RPMI8226 (cell line): ENCODE measurements at regions not wholly inside any gene's neighbourhood (a gene's known extent, or its start where the extent isn't known, plus 50 kb on each side); places are given as distances from the start of the nearest gene placed in this dataset.

ENCODE experiments used
- DNase-seq: peaks from one replicate; pipeline ENCODE4 v3.0.0-alpha.2; 2015

DNA sequence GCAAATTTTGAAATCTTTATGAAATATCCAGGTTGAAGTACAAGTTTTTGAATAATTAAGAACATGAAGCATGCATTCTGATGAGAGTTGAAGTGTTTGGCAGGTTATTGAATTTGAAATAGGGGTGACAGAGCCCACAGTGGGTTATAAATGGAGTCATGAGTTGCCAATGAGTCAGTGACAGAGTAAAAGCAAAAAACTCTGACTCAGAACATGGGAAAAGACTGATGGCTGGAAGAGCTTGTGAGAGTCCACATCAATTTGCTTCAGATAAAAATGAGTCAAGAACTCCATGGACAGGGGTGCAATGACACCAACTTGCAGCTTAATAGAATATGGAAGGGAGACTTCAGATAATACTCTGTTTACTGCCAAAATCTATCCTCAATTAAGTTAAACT lies 105.3 kb downstream of the SLC6A15 start:
- no peak for DNase-seq

DNA sequence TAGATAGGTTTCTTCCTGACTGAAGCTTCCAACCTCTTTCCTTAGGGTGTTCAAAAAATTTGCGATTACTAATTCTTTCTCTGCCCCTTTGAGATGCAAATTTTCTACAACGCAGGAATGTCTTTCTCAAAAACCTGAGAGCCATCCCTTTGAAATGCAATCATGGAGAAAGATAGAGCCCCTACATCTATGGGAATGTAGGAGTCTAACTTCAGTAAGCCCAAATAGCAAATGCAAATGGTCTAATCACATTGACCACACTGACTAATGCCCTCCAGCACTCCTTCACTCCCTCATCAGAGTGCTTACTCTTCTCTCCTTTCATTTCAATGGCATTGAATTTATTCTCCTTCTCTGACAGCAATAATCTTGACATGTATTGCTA lies 107.1 kb downstream of the SLC6A15 start:
- no peak for DNase-seq

GRCh38 chr12:84804691-84805473 lies 107.7 kb downstream of the SLC6A15 start:
- no peak for DNase-seq

- no peak for DNase-seq
Observed at GRCh38 chr12:84803661-84804060, 108.9 kb downstream of the SLC6A15 start.

GRCh38 chr12:84802161-84802560 lies 110.4 kb downstream of the SLC6A15 start:
- DNase-seq, result no peak

DNA sequence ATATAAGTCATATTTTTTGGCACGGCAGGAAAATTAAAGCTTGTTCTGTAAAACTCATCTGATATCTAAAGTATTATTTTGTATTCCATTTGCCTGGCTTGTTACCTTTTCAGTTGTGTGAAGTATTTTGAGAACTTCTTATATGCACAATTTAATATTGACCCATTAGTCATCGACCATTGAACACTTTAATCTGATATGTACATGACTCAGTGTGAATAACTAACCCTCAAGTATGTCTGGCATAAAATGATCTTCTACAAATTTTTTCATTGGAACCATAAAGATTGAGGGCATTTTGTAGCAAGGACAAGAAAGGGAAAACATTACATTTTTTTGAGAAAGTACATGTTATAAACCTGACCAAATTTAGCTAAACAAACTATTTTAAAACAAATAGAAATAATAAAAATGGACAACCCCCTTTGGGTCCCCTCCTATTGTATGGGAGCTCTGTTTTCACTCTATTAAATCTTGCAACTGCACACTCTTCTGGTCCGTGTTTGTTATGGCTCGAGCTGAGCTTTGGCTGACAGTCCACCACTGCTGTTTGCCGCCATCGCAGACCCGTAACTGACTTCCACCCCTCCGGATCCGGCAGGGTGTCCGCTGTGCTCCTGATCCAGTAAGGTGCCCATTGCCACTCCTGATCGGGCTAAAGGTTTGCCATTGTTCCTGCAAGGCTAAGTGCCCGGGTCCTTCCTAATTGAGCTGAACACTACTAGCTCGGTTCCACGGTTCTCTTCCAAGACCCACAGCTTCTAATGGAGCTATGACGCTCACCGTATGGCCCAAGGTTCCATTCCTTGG lies 118.8 kb downstream of the SLC6A15 start:
- DNase-seq, result no peak

DNA sequence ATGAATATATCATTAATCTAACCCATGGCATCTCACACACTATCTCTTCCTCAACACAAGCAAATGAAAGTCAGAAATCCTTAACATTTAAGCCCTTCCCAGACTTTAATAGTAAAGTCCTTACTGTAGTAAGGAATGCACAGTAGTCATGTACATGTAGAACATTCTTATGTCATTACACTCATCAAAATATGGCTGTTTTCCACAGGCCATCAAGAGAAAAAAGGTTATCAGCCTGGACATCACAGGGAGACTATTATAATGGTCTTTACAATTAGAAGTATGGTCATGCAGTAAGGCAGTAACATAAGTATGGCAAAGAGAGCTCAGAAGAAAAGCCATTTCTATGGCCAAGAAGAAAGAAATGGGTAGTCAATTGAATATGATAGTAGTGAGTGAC lies 121.2 kb downstream of the SLC6A15 start:
- DNase-seq, result no peak

- no peak for DNase-seq
Observed at GRCh38 chr12:84789184-84789583, 123.4 kb downstream of the SLC6A15 start.

DNA sequence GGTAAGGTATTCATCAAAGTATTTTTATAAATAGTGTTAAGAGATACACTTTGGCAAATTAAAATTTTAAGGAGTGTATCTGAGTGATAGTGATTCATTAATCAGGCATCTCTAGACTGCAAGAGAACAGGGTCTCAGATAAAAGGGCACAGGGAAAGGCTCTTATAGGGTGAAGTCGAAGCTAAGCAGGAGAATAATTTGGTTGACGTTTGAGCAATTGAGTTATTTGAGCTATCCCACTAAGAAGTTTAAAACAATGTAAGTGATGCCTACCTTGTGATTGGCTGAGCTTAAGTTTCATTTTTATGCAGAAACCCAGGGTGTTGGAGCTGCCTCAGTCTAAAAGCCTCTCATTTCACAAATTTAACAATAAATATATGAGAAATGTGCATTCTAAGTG lies 125.3 kb downstream of the SLC6A15 start:
- no peak for DNase-seq

GRCh38 chr12:84786622-84787021 lies 126.0 kb downstream of the SLC6A15 start:
- no peak for DNase-seq

GRCh38 chr12:84785951-84786350 lies 126.6 kb downstream of the SLC6A15 start:
- no peak for DNase-seq

DNA sequence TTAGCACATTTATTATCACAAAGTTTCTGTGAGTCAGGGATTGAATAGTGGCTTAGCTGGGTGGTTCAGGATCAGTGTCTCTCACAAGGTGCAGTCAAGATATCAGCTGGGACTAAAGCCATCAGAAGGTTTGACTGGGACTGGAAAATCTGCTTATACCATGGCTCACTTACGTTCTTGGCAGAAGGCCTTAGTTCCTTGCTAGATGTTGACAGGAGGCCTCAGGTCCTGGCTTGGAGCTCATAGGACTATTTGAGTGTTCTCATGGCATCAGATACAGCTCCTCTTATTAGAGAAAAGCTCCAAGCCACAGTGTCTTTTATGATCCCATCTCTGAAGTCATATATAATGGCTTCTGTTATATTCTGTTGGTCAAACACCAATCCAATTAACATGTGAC lies 127.3 kb downstream of the SLC6A15 start:
- DNase-seq, result no peak

DNA sequence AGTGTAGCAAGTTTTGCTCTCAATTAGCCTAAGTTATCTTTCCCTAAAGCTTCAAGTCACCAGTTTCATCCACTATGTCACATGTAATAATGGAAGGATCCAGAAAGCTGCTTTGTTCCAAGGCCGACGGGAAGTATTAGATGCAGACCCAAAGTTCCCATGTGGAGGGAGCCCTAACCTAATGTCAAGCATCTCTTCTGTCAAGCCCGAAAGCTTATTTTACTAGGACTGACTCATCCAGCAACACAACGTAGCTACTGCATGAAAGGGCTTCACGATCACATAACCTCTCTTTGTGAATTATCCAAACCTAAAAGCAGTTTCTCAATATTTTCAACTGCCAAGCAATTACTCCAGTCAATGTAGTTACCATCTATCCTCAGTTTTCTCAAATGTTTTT lies 133.4 kb downstream of the SLC6A15 start:
- no peak for DNase-seq

GRCh38 chr12:84772281-84772680 lies 140.3 kb downstream of the SLC6A15 start:
- DNase-seq, result no peak

DNA sequence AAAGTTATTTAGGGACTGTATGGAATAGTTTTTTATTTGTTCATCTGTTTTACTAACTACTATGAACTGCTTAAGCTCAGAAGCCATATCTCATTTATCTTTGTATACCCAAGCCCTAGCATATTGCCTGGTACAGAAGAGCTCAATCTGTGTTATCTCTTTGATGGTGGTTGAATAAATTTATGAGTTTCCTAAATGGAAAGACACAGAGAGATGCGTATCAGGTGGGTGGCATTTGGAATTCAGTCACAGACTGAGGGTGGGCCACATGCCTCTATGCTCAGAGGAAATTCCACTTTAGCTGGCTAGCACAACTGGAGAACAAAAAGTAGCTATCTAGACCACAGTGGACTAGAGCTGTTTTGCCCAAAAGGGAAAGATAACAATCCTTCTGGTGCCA lies 145.5 kb downstream of the SLC6A15 start:
- no peak for DNase-seq

DNA sequence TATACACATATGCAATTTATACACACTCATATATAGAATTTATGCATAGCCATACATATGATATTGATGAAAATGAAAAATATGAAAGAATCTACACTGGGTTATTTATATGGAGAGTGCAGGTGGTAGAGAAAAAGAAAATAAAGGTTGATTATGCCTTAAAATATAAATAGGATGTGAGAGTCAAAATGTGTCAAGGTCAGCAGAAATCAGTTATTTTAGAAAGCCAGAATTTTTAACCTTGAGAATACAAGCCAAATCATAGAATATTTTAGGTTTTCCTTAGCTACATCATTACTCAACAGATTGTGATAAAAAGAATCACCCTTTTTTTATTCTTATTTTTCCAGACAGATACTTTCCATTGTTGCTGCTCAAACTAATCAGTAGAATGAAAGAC lies 146.2 kb downstream of the SLC6A15 start:
- peak; percentile 14 for DNase-seq

- DNase-seq, result no peak
Observed at GRCh38 chr12:84764001-84764400, 148.6 kb downstream of the SLC6A15 start.

DNA sequence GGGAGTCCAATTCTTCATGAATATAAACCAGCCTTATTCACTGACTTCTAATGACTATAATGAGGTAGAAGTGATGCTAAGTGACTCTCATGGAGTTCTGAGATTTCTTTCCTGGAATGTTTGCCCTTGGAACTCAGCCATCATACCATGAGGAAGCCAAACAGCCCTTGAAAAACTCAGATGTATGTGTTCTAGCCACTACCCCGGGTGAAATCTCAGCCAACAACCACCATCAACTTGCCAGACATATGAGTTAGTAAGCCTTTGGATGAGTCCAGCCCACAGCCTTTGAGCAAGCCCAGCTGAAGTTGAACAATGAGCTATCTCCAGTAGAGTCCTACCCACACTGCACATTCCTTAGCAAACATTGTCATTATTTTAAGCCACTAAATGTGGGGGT lies 149.5 kb downstream of the SLC6A15 start:
- no peak for DNase-seq

- DNase-seq, result no peak
Observed at GRCh38 chr12:84760091-84760865, 152.3 kb downstream of the SLC6A15 start.

DNA sequence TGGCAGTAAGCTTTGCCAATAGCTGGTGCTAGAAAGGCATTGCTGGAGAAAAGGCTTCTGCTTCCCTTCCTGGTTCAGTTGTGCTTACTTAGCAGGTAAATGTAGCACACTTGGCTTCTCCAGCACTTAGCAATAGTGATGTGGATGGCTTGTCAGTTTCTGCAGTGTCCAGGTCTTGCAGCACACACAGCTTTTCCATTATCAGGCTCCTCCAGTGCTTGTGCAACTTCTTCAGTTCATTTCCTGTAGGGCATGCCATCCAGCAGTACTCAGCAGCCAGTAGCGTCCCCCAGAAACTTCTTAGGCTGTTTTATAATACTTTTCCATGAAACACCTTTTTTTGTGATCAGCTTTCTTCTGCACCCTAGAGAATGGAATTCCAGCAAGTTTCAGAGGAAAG lies 154.6 kb downstream of the SLC6A15 start:
- DNase-seq, result no peak

- no peak for DNase-seq
Observed at GRCh38 chr12:84756961-84757360, 155.6 kb downstream of the SLC6A15 start.

GRCh38 chr12:84745127-84745526 lies 167.5 kb downstream of the SLC6A15 start:
- DNase-seq, result no peak

GRCh38 chr12:84741692-84742091 lies 170.9 kb downstream of the SLC6A15 start:
- no peak for DNase-seq

GRCh38 chr12:84741031-84741430 lies 171.6 kb downstream of the SLC6A15 start:
- DNase-seq, result no peak
